GM21390 (cell line): ENCODE measurements at regions not wholly inside any gene's neighbourhood (a gene's known extent, or its start where the extent isn't known, plus 50 kb on each side); places are given as distances from the start of the nearest gene placed in this dataset.
"Not testable (repeated sequence)": the region's sequence is repeated elsewhere in the genome, so short reads cannot be mapped to it uniquely, and the experiment has no call there.

Experiments
- ATAC-seq: cut with Tn5 transposase; IDR thresholded peaks from one replicate; pipeline ENCODE4 v1.9.1; 2021; ENCODE audit not compliant: unreplicated experiment

GRCh38 chr4:124997991-124998390 lies 285.5 kb upstream of the ANKRD50 start:
- no peak for ATAC-seq

- ATAC-seq: no peak
These were observed 284.6 kb upstream of the ANKRD50 start for GRCh38 chr4:124997124-124997523.

- ATAC-seq: no peak
These were observed 281.3 kb upstream of the ANKRD50 start for GRCh38 chr4:124993838-124994237.

- ATAC-seq: no peak
These were observed 277.9 kb upstream of the ANKRD50 start for GRCh38 chr4:124990398-124990797.

DNA sequence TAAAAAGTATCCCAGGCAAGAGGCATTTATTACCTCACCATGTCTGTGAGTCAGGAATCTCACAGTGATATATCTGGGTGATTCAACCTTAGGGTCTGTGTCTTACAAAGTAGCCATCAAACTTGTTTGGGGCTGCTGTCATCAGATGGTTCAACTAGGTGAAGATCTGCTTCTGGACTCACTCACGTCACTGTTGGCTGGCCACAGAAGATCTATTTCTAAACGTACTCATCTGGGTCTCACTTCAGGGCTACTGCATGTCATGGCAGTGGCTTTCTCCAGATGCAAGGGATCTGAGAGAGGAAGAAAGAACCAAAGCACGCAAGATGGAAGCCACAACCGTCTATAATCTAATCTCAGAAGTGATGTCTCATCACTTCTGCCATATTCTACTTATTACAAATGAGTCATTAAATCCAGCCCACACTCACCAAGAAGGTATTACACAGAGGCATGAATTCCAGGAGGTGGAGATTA lies 267.8 kb upstream of the ANKRD50 start:
- no peak for ATAC-seq

DNA sequence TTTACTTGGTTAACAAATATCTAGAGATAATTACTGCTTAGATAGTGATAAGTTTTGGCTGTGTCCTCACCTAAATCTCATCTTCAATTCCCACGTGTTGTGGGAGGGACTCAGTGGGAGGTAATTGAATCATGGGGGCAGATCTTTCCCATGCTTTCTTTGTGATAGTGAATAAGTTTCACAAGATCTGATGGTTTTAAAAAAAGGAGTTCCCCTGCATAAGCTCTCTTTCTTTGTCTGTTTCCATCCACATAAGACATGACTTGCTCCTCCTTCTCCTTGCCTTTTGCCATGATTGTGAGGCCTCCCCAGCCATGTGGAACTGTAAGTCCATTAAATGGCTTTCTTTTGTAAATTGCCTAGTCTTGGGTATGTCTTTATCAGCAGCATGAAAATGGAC lies 266.0 kb upstream of the ANKRD50 start:
- not testable (repeated sequence) for ATAC-seq

GRCh38 chr4:124977045-124977444 lies 264.5 kb upstream of the ANKRD50 start:
- ATAC-seq: no peak

- ATAC-seq: no peak
These were observed 261.6 kb upstream of the ANKRD50 start for GRCh38 chr4:124974152-124974551.

DNA sequence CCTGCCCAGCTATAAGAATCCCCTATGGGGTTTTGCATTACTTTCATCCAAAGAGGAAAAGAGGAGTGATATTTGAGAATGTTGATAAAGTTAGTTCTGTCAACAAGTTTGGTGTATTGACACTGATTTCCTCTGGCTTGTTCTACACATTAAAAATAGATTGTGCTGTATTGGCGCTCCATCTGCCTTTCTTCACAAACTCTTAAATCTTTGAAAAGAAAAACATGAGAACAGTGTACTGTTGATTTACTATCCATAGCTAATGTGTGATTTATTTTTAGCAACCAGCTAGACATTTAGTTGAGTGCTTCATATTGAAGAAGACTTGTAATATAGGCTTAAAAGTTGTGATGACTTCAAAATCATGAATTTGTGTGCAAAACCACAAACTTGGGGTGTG lies 261.2 kb upstream of the ANKRD50 start:
- no peak for ATAC-seq

DNA sequence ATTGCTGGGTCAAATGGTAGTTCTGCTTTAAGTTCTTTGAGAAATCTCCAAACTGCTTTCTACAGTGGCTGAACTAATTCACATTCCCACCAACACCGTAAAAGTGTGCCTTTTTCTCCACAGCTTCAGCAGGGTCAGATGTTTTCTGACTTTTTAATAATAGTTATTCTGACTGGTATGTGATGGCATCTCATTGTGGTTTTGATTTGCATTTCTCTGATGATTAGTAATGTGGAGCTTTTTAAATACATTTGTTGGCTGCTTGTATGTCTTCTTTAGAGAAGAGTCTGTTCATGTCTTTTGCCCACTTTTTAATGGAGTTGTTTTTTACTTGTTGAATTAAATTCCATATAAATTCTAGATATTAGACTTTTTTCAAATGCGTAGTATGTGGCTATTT lies 257.5 kb upstream of the ANKRD50 start:
- ATAC-seq: no peak

DNA sequence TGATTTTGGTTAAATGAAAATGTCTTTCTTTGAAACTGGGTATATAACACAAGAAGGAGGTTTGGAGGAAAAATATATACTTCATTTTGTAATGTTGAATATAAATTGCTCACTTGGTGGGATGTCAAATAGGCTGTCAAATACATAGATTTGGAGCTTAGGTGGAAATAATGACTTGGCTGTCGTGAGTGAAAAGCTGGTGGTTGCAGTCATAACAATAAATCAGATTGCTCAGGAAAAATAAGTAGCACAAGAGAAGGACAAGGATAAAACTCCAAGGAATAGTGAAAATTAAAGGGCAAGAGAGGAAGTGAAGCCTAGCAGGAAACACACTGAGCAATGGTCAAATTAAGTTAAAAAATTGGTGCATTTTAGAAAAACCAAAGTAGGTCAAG lies 253.0 kb upstream of the ANKRD50 start:
- ATAC-seq: no peak

GRCh38 chr4:124964852-124965496 lies 252.4 kb upstream of the ANKRD50 start:
- ATAC-seq: no peak

DNA sequence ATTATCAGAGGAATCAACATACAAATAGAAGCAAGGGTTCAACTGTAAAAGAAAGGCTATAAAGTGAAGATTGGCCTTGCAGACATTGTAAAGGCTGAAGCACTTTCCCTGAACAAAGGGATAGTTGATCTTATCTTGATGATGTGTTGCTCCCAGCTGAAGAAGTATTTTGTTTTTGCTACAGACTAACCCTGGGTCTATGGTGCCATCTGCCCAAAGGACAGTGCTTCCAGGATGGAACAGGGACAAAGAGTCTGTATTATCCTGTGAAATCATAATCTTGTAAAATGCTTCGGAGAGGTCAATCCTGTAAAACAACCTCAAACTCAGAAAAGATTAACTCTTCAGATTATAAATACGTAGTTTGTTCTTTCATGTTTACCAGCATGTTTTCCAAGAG lies 251.7 kb upstream of the ANKRD50 start:
- no peak for ATAC-seq

DNA sequence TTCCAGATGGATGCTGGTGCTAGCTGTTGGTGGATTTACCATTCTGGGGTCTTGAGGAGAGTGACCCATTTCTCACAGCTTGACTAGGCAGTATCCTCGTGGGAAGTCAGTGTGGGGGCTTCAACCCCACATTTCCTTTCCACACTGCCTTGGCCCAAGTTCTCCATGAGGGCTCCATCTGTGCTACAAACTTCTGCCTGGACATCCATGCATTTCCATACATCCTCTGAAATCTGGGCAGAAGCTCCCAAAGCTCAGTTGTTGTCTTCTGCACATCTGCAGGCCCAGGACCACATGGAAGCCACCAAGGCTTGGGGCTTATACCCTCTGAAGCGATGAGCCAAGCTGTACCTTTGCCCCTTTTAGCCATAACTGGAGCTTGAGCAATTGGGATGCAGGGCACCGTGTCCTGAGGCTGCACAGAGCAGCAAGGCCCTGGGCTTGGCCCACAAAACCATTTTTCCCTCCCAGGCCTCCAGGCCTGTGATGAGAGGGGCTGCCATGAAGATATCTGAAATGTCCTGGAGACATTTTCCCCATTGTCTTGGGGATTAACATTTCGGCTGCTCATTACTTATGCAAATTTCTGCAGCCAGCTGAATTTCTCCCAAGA lies 248.7 kb upstream of the ANKRD50 start:
- ATAC-seq: no peak

DNA sequence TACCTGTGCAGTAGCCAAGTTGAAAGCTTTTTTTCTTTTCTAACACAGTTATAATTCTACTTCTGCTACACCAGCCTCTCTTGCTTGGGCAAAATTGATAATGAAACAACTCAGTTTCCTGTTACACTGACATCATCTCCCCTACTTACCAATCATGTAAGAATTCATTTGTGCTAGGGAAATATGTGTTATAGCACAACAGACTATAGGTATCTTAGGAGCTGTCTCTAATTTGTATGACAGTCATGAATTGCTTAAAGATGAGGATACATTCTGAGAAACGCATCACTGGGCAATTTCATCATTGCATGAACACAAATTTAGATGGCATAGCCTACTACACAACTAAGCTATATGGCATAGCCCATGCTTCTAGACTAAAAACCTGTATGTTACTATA lies 246.3 kb upstream of the ANKRD50 start:
- no peak for ATAC-seq

DNA sequence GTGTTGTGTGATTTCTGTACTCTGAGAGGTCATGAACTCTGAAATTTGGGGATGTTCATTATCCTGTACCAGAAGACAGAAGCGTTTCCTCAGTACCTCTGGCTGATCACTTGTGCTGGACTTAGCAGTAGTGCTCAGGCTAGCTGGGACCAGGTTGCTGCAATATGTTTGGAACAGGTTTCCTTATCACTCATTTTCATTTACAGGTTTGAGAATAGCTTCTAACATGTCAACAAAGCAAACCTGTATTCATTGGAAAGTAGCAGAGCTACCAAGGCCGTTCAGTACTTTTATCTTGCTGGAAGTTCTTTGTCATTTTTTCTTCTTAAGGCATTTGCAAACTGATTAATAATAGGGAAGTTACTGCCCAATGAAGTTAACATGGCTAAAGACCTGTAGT lies 242.9 kb upstream of the ANKRD50 start:
- ATAC-seq: no peak

GRCh38 chr4:124954046-124954445 lies 241.5 kb upstream of the ANKRD50 start:
- no peak for ATAC-seq

DNA sequence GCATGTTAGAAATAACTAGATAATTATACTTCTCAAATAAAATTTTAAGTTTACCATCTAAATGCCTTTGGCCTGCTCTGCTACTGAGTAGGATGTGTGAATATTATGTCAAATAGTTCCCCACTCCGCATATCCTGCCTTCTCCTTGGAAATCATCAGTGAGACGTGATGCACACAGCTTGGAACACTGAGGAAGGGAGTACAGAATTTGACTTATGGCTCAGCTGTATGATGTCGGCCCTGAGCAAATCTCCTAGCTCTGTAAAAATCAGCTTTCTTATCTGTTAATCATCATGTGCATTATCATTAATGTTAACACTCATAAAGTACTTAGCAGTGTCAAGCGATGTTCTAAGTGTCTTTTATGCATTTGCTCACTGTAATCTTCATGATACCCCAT lies 241.0 kb upstream of the ANKRD50 start:
- ATAC-seq: no peak

- ATAC-seq: no peak
These were observed 240.5 kb upstream of the ANKRD50 start for GRCh38 chr4:124953061-124953460.

- no peak for ATAC-seq
These were observed 240.1 kb upstream of the ANKRD50 start for GRCh38 chr4:124952601-124953000.

- ATAC-seq: no peak
These were observed 236.6 kb upstream of the ANKRD50 start for GRCh38 chr4:124948976-124949597.

GRCh38 chr4:124947622-124948265 lies 235.2 kb upstream of the ANKRD50 start:
- ATAC-seq: no peak
